HEK293 (cell line): ENCODE measurements at regions not wholly inside any gene's neighbourhood (a gene's known extent, or its start where the extent isn't known, plus 50 kb on each side); places are given as distances from the start of the nearest gene placed in this dataset.

Experiments used
- SETDB1 ChIP-seq: IDR thresholded peaks from one replicate; pipeline ENCODE4 v1.6.1; 2017; ENCODE audit warnings: mild to moderate bottlenecking, low read length, moderate library complexity, mixed read lengths; ENCODE audit not compliant: insufficient read length
- ZNF114 ChIP-seq: fragments of 450-650 bp; formaldehyde crosslinking; IDR thresholded peaks from 2 replicates; pipeline ENCODE4 v1.5.0; 2017; ENCODE audit warnings: missing biosample characterization, missing genetic modification characterization
- ZNF530 ChIP-seq: fragments of 450-650 bp; formaldehyde crosslinking; IDR thresholded peaks from 2 replicates; pipeline ENCODE4 v1.5.1; 2016; ENCODE audit warnings: low read depth, missing biosample characterization, missing genetic modification characterization
- ZNF768 ChIP-seq: fragments of 450-650 bp; formaldehyde crosslinking; IDR thresholded peaks from 2 replicates; pipeline ENCODE4 v1.5.1; 2018; ENCODE audit warnings: missing biosample characterization, mild to moderate bottlenecking, missing genetic modification characterization
- TF ChIP-seq, protein P1 (sequence below): fragments of 450-650 bp; formaldehyde crosslinking; IDR thresholded peaks from 2 replicates; pipeline ENCODE4 v1.5.1; 2017; ENCODE audit warnings: missing biosample characterization, missing genetic modification characterization
- TF ChIP-seq, protein P2 (sequence below): fragments of 450-650 bp; formaldehyde crosslinking; IDR thresholded peaks from 2 replicates; pipeline ENCODE4 v1.5.1; 2016; ENCODE audit warnings: missing biosample characterization, missing genetic modification characterization
- TF ChIP-seq, protein P3 (sequence below): fragments of 450-650 bp; formaldehyde crosslinking; IDR thresholded peaks from 2 replicates; pipeline ENCODE4 v1.5.1; 2016; ENCODE audit warnings: missing biosample characterization, missing genetic modification characterization
- TF ChIP-seq, protein P4 (sequence below): fragments of 450-650 bp; formaldehyde crosslinking; IDR thresholded peaks from 2 replicates; pipeline ENCODE4 v1.5.1; 2016; ENCODE audit warnings: missing biosample characterization, missing genetic modification characterization
- TF ChIP-seq, protein P5 (sequence below): fragments of 450-650 bp; formaldehyde crosslinking; IDR thresholded peaks from 2 replicates; pipeline ENCODE4 v1.5.1; 2017; ENCODE audit warnings: missing biosample characterization, missing genetic modification characterization
- TF ChIP-seq, protein P6 (sequence below): fragments of 450-650 bp; formaldehyde crosslinking; IDR thresholded peaks from 2 replicates; pipeline ENCODE4 v1.5.1; 2016; ENCODE audit warnings: missing biosample characterization, missing genetic modification characterization, low read depth

GRCh38 chr10:25713894-25714240, 220.2 kb upstream of the MYO3A start:
- TF ChIP-seq, protein P1, sequence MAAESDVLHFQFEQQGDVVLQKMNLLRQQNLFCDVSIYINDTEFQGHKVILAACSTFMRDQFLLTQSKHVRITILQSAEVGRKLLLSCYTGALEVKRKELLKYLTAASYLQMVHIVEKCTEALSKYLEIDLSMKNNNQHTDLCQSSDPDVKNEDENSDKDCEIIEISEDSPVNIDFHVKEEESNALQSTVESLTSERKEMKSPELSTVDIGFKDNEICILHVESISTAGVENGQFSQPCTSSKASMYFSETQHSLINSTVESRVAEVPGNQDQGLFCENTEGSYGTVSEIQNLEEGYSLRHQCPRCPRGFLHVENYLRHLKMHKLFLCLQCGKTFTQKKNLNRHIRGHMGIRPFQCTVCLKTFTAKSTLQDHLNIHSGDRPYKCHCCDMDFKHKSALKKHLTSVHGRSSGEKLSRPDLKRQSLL, result no peak
- TF ChIP-seq, protein P2, sequence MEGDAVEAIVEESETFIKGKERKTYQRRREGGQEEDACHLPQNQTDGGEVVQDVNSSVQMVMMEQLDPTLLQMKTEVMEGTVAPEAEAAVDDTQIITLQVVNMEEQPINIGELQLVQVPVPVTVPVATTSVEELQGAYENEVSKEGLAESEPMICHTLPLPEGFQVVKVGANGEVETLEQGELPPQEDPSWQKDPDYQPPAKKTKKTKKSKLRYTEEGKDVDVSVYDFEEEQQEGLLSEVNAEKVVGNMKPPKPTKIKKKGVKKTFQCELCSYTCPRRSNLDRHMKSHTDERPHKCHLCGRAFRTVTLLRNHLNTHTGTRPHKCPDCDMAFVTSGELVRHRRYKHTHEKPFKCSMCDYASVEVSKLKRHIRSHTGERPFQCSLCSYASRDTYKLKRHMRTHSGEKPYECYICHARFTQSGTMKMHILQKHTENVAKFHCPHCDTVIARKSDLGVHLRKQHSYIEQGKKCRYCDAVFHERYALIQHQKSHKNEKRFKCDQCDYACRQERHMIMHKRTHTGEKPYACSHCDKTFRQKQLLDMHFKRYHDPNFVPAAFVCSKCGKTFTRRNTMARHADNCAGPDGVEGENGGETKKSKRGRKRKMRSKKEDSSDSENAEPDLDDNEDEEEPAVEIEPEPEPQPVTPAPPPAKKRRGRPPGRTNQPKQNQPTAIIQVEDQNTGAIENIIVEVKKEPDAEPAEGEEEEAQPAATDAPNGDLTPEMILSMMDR (tag by site-specific recombination), result no peak
- TF ChIP-seq ZNF530 (no peak), SETDB1 (no peak), ZNF114 (tag by site-specific recombination) (no peak), ZNF768 (tag by site-specific recombination) (no peak)
- TF ChIP-seq, protein P3, sequence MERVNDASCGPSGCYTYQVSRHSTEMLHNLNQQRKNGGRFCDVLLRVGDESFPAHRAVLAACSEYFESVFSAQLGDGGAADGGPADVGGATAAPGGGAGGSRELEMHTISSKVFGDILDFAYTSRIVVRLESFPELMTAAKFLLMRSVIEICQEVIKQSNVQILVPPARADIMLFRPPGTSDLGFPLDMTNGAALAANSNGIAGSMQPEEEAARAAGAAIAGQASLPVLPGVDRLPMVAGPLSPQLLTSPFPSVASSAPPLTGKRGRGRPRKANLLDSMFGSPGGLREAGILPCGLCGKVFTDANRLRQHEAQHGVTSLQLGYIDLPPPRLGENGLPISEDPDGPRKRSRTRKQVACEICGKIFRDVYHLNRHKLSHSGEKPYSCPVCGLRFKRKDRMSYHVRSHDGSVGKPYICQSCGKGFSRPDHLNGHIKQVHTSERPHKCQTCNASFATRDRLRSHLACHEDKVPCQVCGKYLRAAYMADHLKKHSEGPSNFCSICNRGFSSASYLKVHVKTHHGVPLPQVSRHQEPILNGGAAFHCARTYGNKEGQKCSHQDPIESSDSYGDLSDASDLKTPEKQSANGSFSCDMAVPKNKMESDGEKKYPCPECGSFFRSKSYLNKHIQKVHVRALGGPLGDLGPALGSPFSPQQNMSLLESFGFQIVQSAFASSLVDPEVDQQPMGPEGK (tag by site-specific recombination), result no peak
- TF ChIP-seq, protein P4, sequence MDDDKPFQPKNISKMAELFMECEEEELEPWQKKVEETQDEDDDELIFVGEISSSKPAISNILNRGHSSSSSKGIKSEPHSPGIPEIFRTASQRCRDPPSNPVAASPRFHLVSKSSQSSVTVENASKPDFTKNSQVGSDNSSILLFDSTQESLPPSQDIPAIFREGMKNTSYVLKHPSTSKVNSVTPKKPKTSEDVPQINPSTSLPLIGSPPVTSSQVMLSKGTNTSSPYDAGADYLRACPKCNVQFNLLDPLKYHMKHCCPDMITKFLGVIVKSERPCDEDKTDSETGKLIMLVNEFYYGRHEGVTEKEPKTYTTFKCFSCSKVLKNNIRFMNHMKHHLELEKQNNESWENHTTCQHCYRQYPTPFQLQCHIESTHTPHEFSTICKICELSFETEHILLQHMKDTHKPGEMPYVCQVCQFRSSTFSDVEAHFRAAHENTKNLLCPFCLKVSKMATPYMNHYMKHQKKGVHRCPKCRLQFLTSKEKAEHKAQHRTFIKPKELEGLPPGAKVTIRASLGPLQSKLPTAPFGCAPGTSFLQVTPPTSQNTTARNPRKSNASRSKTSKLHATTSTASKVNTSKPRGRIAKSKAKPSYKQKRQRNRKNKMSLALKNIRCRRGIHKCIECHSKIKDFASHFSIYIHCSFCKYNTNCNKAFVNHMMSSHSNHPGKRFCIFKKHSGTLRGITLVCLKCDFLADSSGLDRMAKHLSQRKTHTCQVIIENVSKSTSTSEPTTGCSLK (tag by site-specific recombination), result no peak
- TF ChIP-seq, protein P5, sequence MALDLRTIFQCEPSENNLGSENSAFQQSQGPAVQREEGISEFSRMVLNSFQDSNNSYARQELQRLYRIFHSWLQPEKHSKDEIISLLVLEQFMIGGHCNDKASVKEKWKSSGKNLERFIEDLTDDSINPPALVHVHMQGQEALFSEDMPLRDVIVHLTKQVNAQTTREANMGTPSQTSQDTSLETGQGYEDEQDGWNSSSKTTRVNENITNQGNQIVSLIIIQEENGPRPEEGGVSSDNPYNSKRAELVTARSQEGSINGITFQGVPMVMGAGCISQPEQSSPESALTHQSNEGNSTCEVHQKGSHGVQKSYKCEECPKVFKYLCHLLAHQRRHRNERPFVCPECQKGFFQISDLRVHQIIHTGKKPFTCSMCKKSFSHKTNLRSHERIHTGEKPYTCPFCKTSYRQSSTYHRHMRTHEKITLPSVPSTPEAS, result no peak
- TF ChIP-seq, protein P6, sequence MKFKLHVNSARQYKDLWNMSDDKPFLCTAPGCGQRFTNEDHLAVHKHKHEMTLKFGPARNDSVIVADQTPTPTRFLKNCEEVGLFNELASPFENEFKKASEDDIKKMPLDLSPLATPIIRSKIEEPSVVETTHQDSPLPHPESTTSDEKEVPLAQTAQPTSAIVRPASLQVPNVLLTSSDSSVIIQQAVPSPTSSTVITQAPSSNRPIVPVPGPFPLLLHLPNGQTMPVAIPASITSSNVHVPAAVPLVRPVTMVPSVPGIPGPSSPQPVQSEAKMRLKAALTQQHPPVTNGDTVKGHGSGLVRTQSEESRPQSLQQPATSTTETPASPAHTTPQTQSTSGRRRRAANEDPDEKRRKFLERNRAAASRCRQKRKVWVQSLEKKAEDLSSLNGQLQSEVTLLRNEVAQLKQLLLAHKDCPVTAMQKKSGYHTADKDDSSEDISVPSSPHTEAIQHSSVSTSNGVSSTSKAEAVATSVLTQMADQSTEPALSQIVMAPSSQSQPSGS, result no peak
